H1 (cell line): ENCODE measurements at regions not wholly inside any gene's neighbourhood (a gene's known extent, or its start where the extent isn't known, plus 50 kb on each side); places are given as distances from the start of the nearest gene placed in this dataset.

ENCODE experiments used
- CTCF ChIA-PET: fragments of 300-600 bp; sonication (Branson Sonifier 250); formaldehyde crosslinking; loops from one replicate; lab custom pipeline; 2021; ENCODE audit not compliant: partially characterized antibody; lab: Charles Lee
- POLR2A ChIA-PET: fragments of 300-600 bp; sonication (Branson Sonifier 250); formaldehyde crosslinking; loops from one replicate; lab custom pipeline; 2021; ENCODE audit warnings: inconsistent platforms; ENCODE audit not compliant: partially characterized antibody; lab: Charles Lee
- DNase-seq, 2 experiments: peaks; one replicate each; pipeline versions ENCODE4 v3.0.0 to v3.0.0-alpha.2; 2010 to 2022; ENCODE audit warnings: low spot score in 2 of 2, low read depth in 1 of 2, mixed read lengths in 1 of 2
- FAIRE-seq: peaks from 2 replicates; lab custom pipeline; 2011; peaks lifted over from hg19 to GRCh38; lab: Jason Lieb, UNC
- H2AFZ ChIP-seq: 2 replicates; pipeline ENCODE4 v1.8.1; 2012; ENCODE audit warnings: low read length, inconsistent platforms
- H2AK5ac ChIP-seq: 2 replicates; pipeline ENCODE4 v1.6.1; 2013; ENCODE audit warnings: low read depth, low read length
- H2BK120ac ChIP-seq: replicated peaks from 2 replicates; pipeline ENCODE3; 2013; ENCODE audit warnings: low read depth, low read length, inconsistent platforms
- H2BK12ac ChIP-seq: 2 replicates; pipeline ENCODE4 v1.6.1; 2013; ENCODE audit warnings: low read depth, low read length
- H2BK15ac ChIP-seq: 2 replicates; pipeline ENCODE4 v1.6.1; 2013; ENCODE audit warnings: low read length
- H2BK20ac ChIP-seq: 2 replicates; pipeline ENCODE4 v1.6.1; 2013; ENCODE audit warnings: low read length
- H2BK5ac ChIP-seq: 2 replicates; pipeline ENCODE4 v1.6.1; 2013; ENCODE audit warnings: low read depth, low read length
- H3K14ac ChIP-seq: 2 replicates; pipeline ENCODE4 v1.6.1; 2013; ENCODE audit warnings: inconsistent platforms; ENCODE audit not compliant: insufficient read length
- H3K18ac ChIP-seq: 2 replicates; pipeline ENCODE4 v1.6.1; 2013; ENCODE audit warnings: low read length; ENCODE audit errors: extremely low read depth
- H3K23ac ChIP-seq: 2 replicates; pipeline ENCODE4 v1.6.1; 2013; ENCODE audit warnings: inconsistent platforms; ENCODE audit not compliant: insufficient read length
- H3K23me2 ChIP-seq: 2 replicates; pipeline ENCODE4 v1.6.1; 2013; ENCODE audit warnings: low read depth, low read length
- H3K27ac ChIP-seq: 2 replicates; pipeline ENCODE4 v1.6.1; 2011; ENCODE audit warnings: low read depth, low read length, inconsistent platforms
- H3K27me3 ChIP-seq, 4 experiments: replicated peaks in 1 of 4; 1 replicate in 1 of 4; 2 replicates in 3 of 4; pipeline versions ENCODE4 v1.6.1 to v1.8.1; 2011 to 2013; ENCODE audit warnings: low read length in 3 of 4, mild to moderate bottlenecking in 3 of 4, inconsistent platforms in 2 of 4, mixed read lengths in 2 of 4, moderate library complexity in 1 of 4; ENCODE audit not compliant: control insufficient read depth in 3 of 4, insufficient read depth in 3 of 4; ENCODE audit errors: extremely low read depth in 1 of 4
- H3K36me3 ChIP-seq, 4 experiments: 2 replicates each; pipeline versions ENCODE4 v1.6.1 to v1.8.1; 2011 to 2013; ENCODE audit warnings: mild to moderate bottlenecking in 4 of 4, low read length in 3 of 4, moderate library complexity in 2 of 4, control low read depth in 1 of 4, inconsistent platforms in 1 of 4; ENCODE audit not compliant: insufficient read depth in 4 of 4, control insufficient read depth in 2 of 4
- H3K4ac ChIP-seq: replicated peaks from 2 replicates; pipeline ENCODE3; 2013; ENCODE audit warnings: low read length, low read depth, mixed read lengths, inconsistent platforms; ENCODE audit not compliant: insufficient read length
- H3K4me1 ChIP-seq, 4 experiments: replicated peaks in 1 of 4; 1 replicate in 1 of 4; 2 replicates in 3 of 4; pipeline versions ENCODE4 v1.6.1 to v1.8.1; 2011 to 2013; ENCODE audit warnings: low read length in 3 of 4, inconsistent platforms in 2 of 4, mixed read lengths in 1 of 4; ENCODE audit not compliant: insufficient read depth in 4 of 4, control insufficient read depth in 3 of 4
- H3K4me2 ChIP-seq, 2 experiments: 2 replicates each; pipeline versions ENCODE4 v1.6.1 to v1.8.1; 2011 to 2013; ENCODE audit warnings: low read depth in 2 of 2, low read length in 2 of 2, control low read depth in 1 of 2, inconsistent platforms in 1 of 2, mild to moderate bottlenecking in 1 of 2; ENCODE audit not compliant: insufficient read depth in 1 of 2
- H3K4me3 ChIP-seq, 4 experiments: fragments of 200-600, 300-600 bp in 1 of 4; sonication (generic), shearing (Covaris generic), sonication (Bioruptor Twin) in 1 of 4; 2 replicates each; pipeline versions ENCODE4 v1.5.1 to v1.8.1; 2011 to 2016; ENCODE audit warnings: low read length in 4 of 4, low read depth in 3 of 4, control low read depth in 2 of 4, inconsistent platforms in 2 of 4, mild to moderate bottlenecking in 2 of 4, mixed read lengths in 1 of 4, moderate library complexity in 1 of 4; ENCODE audit not compliant: insufficient read depth in 2 of 4; ENCODE audit errors: extremely low read depth in 1 of 4
- H3K56ac ChIP-seq: replicated peaks from 2 replicates; pipeline ENCODE3; 2013; ENCODE audit warnings: low read depth, mild to moderate bottlenecking, mixed read lengths, low read length, inconsistent platforms; ENCODE audit not compliant: insufficient read length
- H3K79me1 ChIP-seq: 2 replicates; pipeline ENCODE4 v1.6.1; 2013; ENCODE audit warnings: low read depth, low read length, control low read depth
- H3K79me2 ChIP-seq, 2 experiments: 2 replicates each; pipeline versions ENCODE4 v1.6.1 to v1.8.1; 2012 to 2013; ENCODE audit warnings: low read length in 2 of 2, mild to moderate bottlenecking in 2 of 2, inconsistent platforms in 1 of 2; ENCODE audit not compliant: insufficient read depth in 2 of 2, control insufficient read depth in 1 of 2
- H3K9ac ChIP-seq, 4 experiments: replicated peaks in 1 of 4; 1 replicate in 1 of 4; 2 replicates in 3 of 4; pipeline versions ENCODE4 v1.6.1 to v1.8.1; 2011 to 2013; ENCODE audit warnings: low read depth in 3 of 4, low read length in 3 of 4, control low read depth in 2 of 4, mild to moderate bottlenecking in 2 of 4, moderate library complexity in 2 of 4, inconsistent platforms in 1 of 4; ENCODE audit errors: extremely low read depth in 1 of 4
- H3K9me3 ChIP-seq, 2 experiments: 2 replicates each; pipeline versions ENCODE4 v1.6.1 to v1.8.1; 2012 to 2013; ENCODE audit warnings: mild to moderate bottlenecking in 2 of 2, moderate library complexity in 2 of 2, control low read depth in 1 of 2, inconsistent platforms in 1 of 2, low read depth in 1 of 2, low read length in 1 of 2, mixed read lengths in 1 of 2; ENCODE audit not compliant: insufficient read depth in 2 of 2
- H4K20me1 ChIP-seq, 2 experiments: replicated peaks in 1 of 2; 2 replicates each; pipeline versions ENCODE3 to v1.8.1; 2011 to 2013; ENCODE audit warnings: inconsistent platforms in 2 of 2, low read length in 2 of 2, mild to moderate bottlenecking in 1 of 2; ENCODE audit not compliant: insufficient read depth in 2 of 2, control insufficient read depth in 1 of 2
- H4K5ac ChIP-seq: 2 replicates; pipeline ENCODE4 v1.6.1; 2013; ENCODE audit warnings: low read length, low read depth, mixed read lengths, inconsistent platforms; ENCODE audit not compliant: insufficient read length
- H4K8ac ChIP-seq: 2 replicates; pipeline ENCODE4 v1.8.0; 2013; ENCODE audit warnings: mild to moderate bottlenecking, moderate library complexity, low read length, inconsistent platforms; ENCODE audit not compliant: insufficient read depth; ENCODE audit errors: extremely low read depth
- H4K91ac ChIP-seq: replicated peaks from 2 replicates; pipeline ENCODE3; 2013; ENCODE audit warnings: low read length, mixed read lengths, inconsistent platforms; ENCODE audit not compliant: insufficient read length
- ASH2L ChIP-seq: fragments of 200-600, 300-600 bp; sonication (generic); IDR thresholded peaks from one replicate; pipeline ENCODE4 v1.7.1; 2017; ENCODE audit warnings: low read length
- BACH1 ChIP-seq: IDR thresholded peaks from 2 replicates; pipeline ENCODE4 v1.6.1; 2012; ENCODE audit warnings: low read length, improper control_type of control experiment
- CHD2 ChIP-seq: IDR thresholded peaks from 2 replicates; pipeline ENCODE4 v1.6.1; 2012; ENCODE audit warnings: low read length, improper control_type of control experiment
- HDAC6 ChIP-seq: IDR thresholded peaks from one replicate; pipeline ENCODE4 v1.7.1; 2012; ENCODE audit warnings: low read depth, mild to moderate bottlenecking, inconsistent platforms, low read length, moderate library complexity
- TCF12 ChIP-seq: IDR thresholded peaks from 2 replicates; pipeline ENCODE4 v1.6.1; 2011; ENCODE audit warnings: low read depth, mild to moderate bottlenecking, low read length
- WGBS, 2 experiments: shearing (Covaris generic) in 1 of 2; methylation state at CpG; one replicate each; pipeline versions ENCODE4 v1.1.6 to v1.1.7; 2013 to 2015; ENCODE audit warnings: low lambda C conversion rate in 2 of 2, mixed read lengths in 2 of 2, inconsistent platforms in 1 of 2, low coverage in 1 of 2, missing lambda C conversion rate in 1 of 2; ENCODE audit not compliant: insufficient replicate concordance in 2 of 2, insufficient coverage in 1 of 2, insufficient read length in 1 of 2; ENCODE audit errors: extremely low coverage in 1 of 2, missing lambda C conversion rate in 1 of 2; 5-methylcytosine and 5-hydroxymethylcytosine counted together
- TF ChIP-seq, protein P1 (sequence below): IDR thresholded peaks from 2 replicates; pipeline ENCODE4 v1.6.1; 2011; ENCODE audit warnings: low read depth, mild to moderate bottlenecking, low read length; ENCODE audit not compliant: insufficient read depth
- TF ChIP-seq, protein P2 (sequence below): IDR thresholded peaks from 2 replicates; pipeline ENCODE4 v1.6.1; 2012; ENCODE audit warnings: inconsistent platforms
- TF ChIP-seq, protein P3 (sequence below): IDR thresholded peaks from 2 replicates; pipeline ENCODE4 v1.6.1; 2012; ENCODE audit warnings: inconsistent platforms

DNA sequence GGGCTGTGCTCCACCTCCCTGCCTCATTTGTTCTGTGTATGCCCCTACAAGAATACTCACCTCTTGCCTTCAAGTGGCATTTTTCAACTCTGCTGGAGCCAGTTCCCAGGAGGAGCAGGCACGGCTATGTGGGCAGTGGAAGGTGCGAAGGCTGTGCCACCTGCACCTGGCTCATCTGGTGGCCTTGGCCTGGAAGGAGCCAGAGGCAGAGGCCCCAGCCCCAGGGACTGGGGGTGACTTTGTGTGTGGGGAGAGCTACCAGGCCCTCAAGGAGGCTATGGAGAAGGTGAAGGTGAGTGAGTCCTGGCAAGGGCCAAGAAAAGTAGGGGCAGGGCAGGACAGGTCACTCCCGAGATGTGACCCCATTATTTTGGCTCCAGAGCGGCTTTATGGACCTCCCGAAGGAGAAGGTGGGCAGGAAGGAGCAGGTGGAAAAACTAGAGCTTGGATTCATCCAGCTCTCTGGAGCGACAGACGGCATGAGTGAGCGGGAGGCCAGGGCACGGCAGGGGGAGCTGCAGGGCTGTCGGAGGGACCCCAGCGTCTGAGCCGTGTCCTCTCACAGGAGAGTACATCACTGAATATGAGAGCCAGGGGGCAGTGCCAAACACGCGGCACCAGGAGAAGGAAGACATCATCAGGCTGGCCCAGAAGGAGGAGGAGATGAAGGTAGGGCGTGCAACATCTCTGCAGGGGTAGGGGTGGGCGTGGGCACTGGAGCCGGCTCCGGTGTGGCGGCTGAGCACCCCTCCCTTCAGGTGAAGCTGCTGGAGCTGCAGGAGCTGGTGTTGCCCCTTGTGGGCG lies 57.3 kb upstream of the UBE2Q2 start:
- ChIA-PET POLR2A (interaction anchor here (1.0 to 1.5 kb wide), 2 partner anchors 9 to 118 kb away, joined by 3 to 4 read pairs; no protein-coding TSS in a partner anchor), CTCF (interaction anchor here (0.6 to 6.7 kb wide), 34 partner anchors 8 to 354 kb away, joined by 3 to 83 read pairs (median 4); no protein-coding TSS in a partner anchor)
- Histone ChIP-seq H3K14ac (no peak overlapping the region), H3K23me2 (no peaks in the 10 kb centered on the region), H3K23ac (no peak overlapping the region), H3K36me3 (no peaks in the 10 kb centered on the region), H3K4me2 (0 out of 4 replicates have a peak overlapping the region, but pooled peaks of 1 of the 2 experiments have one; percentile 11), H2BK15ac (no peak overlapping the region; the same call in 1 of the 2 replicates), H3K4me1 (peaks cover 0 to 2% (median 0%) of the 10 kb centered on the region in 4 experiments; a peak in 1 of 7 replicates), H2BK120ac (no peak overlapping the region), H2BK12ac (no peak overlapping the region), H3K4ac (no peak overlapping the region), H4K8ac (peak overlapping the region; percentile 51; the same call in 1 of the 2 replicates), H2BK20ac (peak overlapping the region; percentile 48; the same call in 1 of the 2 replicates), H3K56ac (no peak overlapping the region), H2BK5ac (no peak overlapping the region), H3K4me3 (peak overlapping the region in 1 of 4 experiments; percentile 27; a peak in 1 of 8 replicates), H3K9me3 (no peaks in the 10 kb centered on the region), H3K18ac (no peak overlapping the region), H2AK5ac (no peak overlapping the region), H3K79me1 (no peaks in the 10 kb centered on the region), H3K9ac (no peak overlapping the region), H3K27ac (no peak overlapping the region), H2AFZ (no peak overlapping the region), H4K5ac (no peak overlapping the region), H4K91ac (peak overlapping the region; percentile 27), H3K27me3 (no peaks in the 10 kb centered on the region), H3K79me2 (no peaks in the 10 kb centered on the region), H4K20me1 (no peaks in the 10 kb centered on the region)
- no peak for FAIRE-seq
- DNase-seq: peak; percentile 59 to 68
- WGBS, 2 experiments: 88% methylated on average over 14 of the region's 20 CpGs; no CpG with 5 or more reads in 1 of the 2 experiments
- TF ChIP-seq ASH2L (no peak), CHD2 (no peak), BACH1 (no peak), HDAC6 (no peak), TCF12 (no peak)
- TF ChIP-seq, protein P1, sequence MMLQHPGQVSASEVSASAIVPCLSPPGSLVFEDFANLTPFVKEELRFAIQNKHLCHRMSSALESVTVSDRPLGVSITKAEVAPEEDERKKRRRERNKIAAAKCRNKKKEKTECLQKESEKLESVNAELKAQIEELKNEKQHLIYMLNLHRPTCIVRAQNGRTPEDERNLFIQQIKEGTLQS: no peak
- TF ChIP-seq, protein P2, sequence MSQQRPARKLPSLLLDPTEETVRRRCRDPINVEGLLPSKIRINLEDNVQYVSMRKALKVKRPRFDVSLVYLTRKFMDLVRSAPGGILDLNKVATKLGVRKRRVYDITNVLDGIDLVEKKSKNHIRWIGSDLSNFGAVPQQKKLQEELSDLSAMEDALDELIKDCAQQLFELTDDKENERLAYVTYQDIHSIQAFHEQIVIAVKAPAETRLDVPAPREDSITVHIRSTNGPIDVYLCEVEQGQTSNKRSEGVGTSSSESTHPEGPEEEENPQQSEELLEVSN: 0 out of 2 replicates have a peak, but pooled peaks have one; percentile 15
- TF ChIP-seq, protein P3, sequence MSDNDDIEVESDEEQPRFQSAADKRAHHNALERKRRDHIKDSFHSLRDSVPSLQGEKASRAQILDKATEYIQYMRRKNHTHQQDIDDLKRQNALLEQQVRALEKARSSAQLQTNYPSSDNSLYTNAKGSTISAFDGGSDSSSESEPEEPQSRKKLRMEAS: peak; percentile 74
